GM19043 (cell line): ENCODE measurements at regions not wholly inside any gene's neighbourhood (a gene's known extent, or its start where the extent isn't known, plus 50 kb on each side); places are given as distances from the start of the nearest gene placed in this dataset.
"Not testable (repeated sequence)": the region's sequence is repeated elsewhere in the genome, so short reads cannot be mapped to it uniquely, and the experiment has no call there.

Source experiments
- ATAC-seq: cut with Tn5 transposase; IDR thresholded peaks from one replicate; pipeline ENCODE4 v1.9.1; 2021; ENCODE audit warnings: low read depth; ENCODE audit not compliant: unreplicated experiment

GRCh38 chr12:58009405-58010195 lies 68.2 kb downstream of the ATP23 start:
- ATAC-seq: no peak

GRCh38 chr12:58011676-58012075 lies 70.3 kb downstream of the ATP23 start:
- no peak for ATAC-seq

GRCh38 chr12:58022379-58023020 lies 81.1 kb downstream of the ATP23 start:
- not testable (repeated sequence) for ATAC-seq

- no peak for ATAC-seq
Observed at GRCh38 chr12:58025431-58025830, 84.1 kb downstream of the ATP23 start.

- ATAC-seq: no peak
Observed at GRCh38 chr12:58026426-58026825, 85.1 kb downstream of the ATP23 start.

GRCh38 chr12:58026897-58027891 lies 85.8 kb downstream of the ATP23 start:
- no peak for ATAC-seq

GRCh38 chr12:58028294-58028693 lies 86.9 kb downstream of the ATP23 start:
- ATAC-seq: no peak

GRCh38 chr12:58029260-58029659 lies 87.9 kb downstream of the ATP23 start:
- ATAC-seq: no peak

GRCh38 chr12:58030566-58031279 lies 89.4 kb downstream of the ATP23 start:
- ATAC-seq: no peak

- no peak for ATAC-seq
Observed at GRCh38 chr12:58032156-58032555, 90.8 kb downstream of the ATP23 start.

- no peak for ATAC-seq
Observed at GRCh38 chr12:58033831-58034230, 92.5 kb downstream of the ATP23 start.

GRCh38 chr12:58034311-58034710 lies 92.9 kb downstream of the ATP23 start:
- ATAC-seq: no peak

- ATAC-seq: no peak
Observed at GRCh38 chr12:58034712-58035111, 93.3 kb downstream of the ATP23 start.

GRCh38 chr12:58041441-58041840 lies 100.1 kb downstream of the ATP23 start:
- no peak for ATAC-seq

GRCh38 chr12:58044966-58045365 lies 103.6 kb downstream of the ATP23 start:
- no peak for ATAC-seq

GRCh38 chr12:58046271-58046670 lies 104.9 kb downstream of the ATP23 start:
- ATAC-seq: no peak

- ATAC-seq: no peak
Observed at GRCh38 chr12:58051378-58051777, 110.0 kb downstream of the ATP23 start.

GRCh38 chr12:58064666-58065065 lies 123.3 kb downstream of the ATP23 start:
- no peak for ATAC-seq

GRCh38 chr12:58066296-58066695 lies 124.9 kb downstream of the ATP23 start:
- no peak for ATAC-seq

GRCh38 chr12:58067610-58068387 lies 126.4 kb downstream of the ATP23 start:
- no peak for ATAC-seq
